Right lobe of liver (tissue), 4 donors: ENCODE measurements at regions not wholly inside any gene's neighbourhood (a gene's known extent, or its start where the extent isn't known, plus 50 kb on each side); places are given as distances from the start of the nearest gene placed in this dataset.

Source experiments
- CTCF ChIP-seq, 4 donors: fragments of 200-600 bp in 3 of 4; fragments of 450-650 bp in 1 of 4; IDR thresholded peaks; one replicate each; pipeline versions ENCODE4 v1.5.1 to v1.8.0; 2016 to 2022; ENCODE audit warnings: antibody characterized with exemption in 4 of 4, mild to moderate bottlenecking in 2 of 4
- POLR2A ChIP-seq: fragments of 450-650 bp; IDR thresholded peaks from one replicate; pipeline ENCODE4 v1.6.1; 2017; ENCODE audit warnings: antibody characterized with exemption, mild to moderate bottlenecking
- donor health status: DM: no; HTN: no; CAD: no.
- donor health status: DM: no; HTN: no; CAD: no.
- donor health status: DM: no; HTN: yes; CAD: no.

- TF ChIP-seq CTCF (IDR thresholded peaks at IDR 0.05) = no peak
- no peak for TF ChIP-seq POLR2A
Observed at GRCh38 chr10:111275091-111275490, 198.3 kb downstream of the ADRA2A start.
